ENCODE measurements at regions not wholly inside any gene's neighbourhood (a gene's known extent, or its start where the extent isn't known, plus 50 kb on each side); places are given as distances from the start of the nearest gene placed in this dataset.

DNA sequence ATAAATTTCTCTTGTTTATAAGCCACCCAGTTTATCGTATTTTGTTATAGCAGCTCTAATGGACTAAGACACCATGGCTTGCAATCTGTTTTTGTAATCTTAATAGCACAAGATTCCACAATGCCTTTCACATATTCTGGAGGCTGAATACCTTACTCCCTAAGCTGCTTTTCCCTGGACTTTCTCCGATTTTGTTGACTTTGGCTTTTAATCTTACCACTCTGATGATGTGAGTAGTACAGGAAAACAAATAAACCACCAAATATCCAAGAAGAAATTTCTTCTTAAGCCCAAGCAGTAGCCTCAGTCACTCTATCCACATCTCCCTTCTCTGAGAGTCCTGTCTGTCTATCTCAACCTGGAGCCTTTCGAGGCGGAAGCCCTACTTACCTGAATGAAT lies 838.6 kb downstream of the LTN1 start:
- H3K9me2 ChIP-seq (replicated peaks; ENCODE audit: low read depth, low read length), result no peaks in the 10 kb centered on the region
- H2AFZ ChIP-seq (ENCODE audit: low read length), result no peak overlapping the region
- no peaks in the 10 kb centered on the region for H3K4me1 ChIP-seq (ENCODE audit: insufficient read depth, low read length, poor library complexity, severe bottlenecking)
- H3K27me3 ChIP-seq (ENCODE audit: insufficient read depth, low read length, poor library complexity, severe bottlenecking), result no peaks in the 10 kb centered on the region
- H3K9ac ChIP-seq (ENCODE audit: low read depth, low read length, poor library complexity, severe bottlenecking), result no peak overlapping the region
- no peak overlapping the region for H3K4me2 ChIP-seq (ENCODE audit: low read depth, low read length, poor library complexity, severe bottlenecking)
- no peak overlapping the region for H3K4me3 ChIP-seq (ENCODE audit: low read length, poor library complexity, severe bottlenecking)
- no peaks in the 10 kb centered on the region for H4K20me1 ChIP-seq (ENCODE audit: insufficient read depth, low read length, poor library complexity, severe bottlenecking)
- no peaks in the 10 kb centered on the region; the same call in 1 of the 2 replicates for H3K9me3 ChIP-seq (ENCODE audit: insufficient read depth, low read depth, low read length)
- H3K79me2 ChIP-seq (ENCODE audit: insufficient read depth, low read length), result no peaks in the 10 kb centered on the region
- H3K36me3 ChIP-seq (ENCODE audit: insufficient read depth, low read length), result no peaks in the 10 kb centered on the region
- H3F3A ChIP-seq (ENCODE audit: low read depth), result no peaks in the 10 kb centered on the region
- no peak for TF ChIP-seq EZH2phosphoT487 (IDR thresholded peaks at IDR 0.05; ENCODE audit: borderline replicate concordance)
- TF ChIP-seq, protein P1, sequence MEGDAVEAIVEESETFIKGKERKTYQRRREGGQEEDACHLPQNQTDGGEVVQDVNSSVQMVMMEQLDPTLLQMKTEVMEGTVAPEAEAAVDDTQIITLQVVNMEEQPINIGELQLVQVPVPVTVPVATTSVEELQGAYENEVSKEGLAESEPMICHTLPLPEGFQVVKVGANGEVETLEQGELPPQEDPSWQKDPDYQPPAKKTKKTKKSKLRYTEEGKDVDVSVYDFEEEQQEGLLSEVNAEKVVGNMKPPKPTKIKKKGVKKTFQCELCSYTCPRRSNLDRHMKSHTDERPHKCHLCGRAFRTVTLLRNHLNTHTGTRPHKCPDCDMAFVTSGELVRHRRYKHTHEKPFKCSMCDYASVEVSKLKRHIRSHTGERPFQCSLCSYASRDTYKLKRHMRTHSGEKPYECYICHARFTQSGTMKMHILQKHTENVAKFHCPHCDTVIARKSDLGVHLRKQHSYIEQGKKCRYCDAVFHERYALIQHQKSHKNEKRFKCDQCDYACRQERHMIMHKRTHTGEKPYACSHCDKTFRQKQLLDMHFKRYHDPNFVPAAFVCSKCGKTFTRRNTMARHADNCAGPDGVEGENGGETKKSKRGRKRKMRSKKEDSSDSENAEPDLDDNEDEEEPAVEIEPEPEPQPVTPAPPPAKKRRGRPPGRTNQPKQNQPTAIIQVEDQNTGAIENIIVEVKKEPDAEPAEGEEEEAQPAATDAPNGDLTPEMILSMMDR (conservative IDR thresholded peaks at IDR 0.05; ENCODE audit: low read length), result no peak

DNA sequence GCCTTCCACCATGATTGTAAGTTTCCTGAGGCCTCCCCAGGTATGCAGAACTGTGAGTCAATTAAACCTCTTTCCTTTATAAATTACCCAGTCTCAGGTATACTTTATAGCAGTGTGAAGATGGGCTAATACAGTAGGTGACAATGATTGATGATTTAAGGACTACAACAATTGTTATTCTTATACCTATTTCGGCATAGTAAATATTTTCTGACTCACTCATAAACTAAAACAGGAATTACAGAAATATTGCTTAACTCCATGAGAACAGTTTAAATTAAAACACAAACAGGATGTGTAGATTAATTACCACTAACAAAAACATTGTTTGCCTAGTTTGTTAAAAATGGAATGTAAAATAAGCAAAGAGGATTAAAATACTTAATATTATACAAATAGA lies 839.9 kb downstream of the LTN1 start:
- no peaks in the 10 kb centered on the region for H3K4me1 ChIP-seq (ENCODE audit: insufficient read depth, low read length, poor library complexity, severe bottlenecking)
- no peak overlapping the region for H2AFZ ChIP-seq (ENCODE audit: low read length)
- H3K36me3 ChIP-seq (ENCODE audit: insufficient read depth, low read length), result no peaks in the 10 kb centered on the region
- TF ChIP-seq EZH2phosphoT487 (IDR thresholded peaks at IDR 0.05; ENCODE audit: borderline replicate concordance), result no peak
- TF ChIP-seq, protein P1 (conservative IDR thresholded peaks at IDR 0.05; ENCODE audit: low read length), result no peak
- no peaks in the 10 kb centered on the region for H3K79me2 ChIP-seq (ENCODE audit: insufficient read depth, low read length)
- H3K9ac ChIP-seq (ENCODE audit: low read depth, low read length, poor library complexity, severe bottlenecking), result no peak overlapping the region
- no peaks in the 10 kb centered on the region for H3F3A ChIP-seq (ENCODE audit: low read depth)
- no peaks in the 10 kb centered on the region for H3K9me2 ChIP-seq (replicated peaks; ENCODE audit: low read depth, low read length)
- H3K4me2 ChIP-seq (ENCODE audit: low read depth, low read length, poor library complexity, severe bottlenecking), result no peak overlapping the region
- no peaks in the 10 kb centered on the region for H3K9me3 ChIP-seq (ENCODE audit: insufficient read depth, low read depth, low read length)
- no peak overlapping the region for H3K4me3 ChIP-seq (ENCODE audit: low read length, poor library complexity, severe bottlenecking)
- no peaks in the 10 kb centered on the region for H4K20me1 ChIP-seq (ENCODE audit: insufficient read depth, low read length, poor library complexity, severe bottlenecking)
- H3K27me3 ChIP-seq (ENCODE audit: insufficient read depth, low read length, poor library complexity, severe bottlenecking), result no peaks in the 10 kb centered on the region

DNA sequence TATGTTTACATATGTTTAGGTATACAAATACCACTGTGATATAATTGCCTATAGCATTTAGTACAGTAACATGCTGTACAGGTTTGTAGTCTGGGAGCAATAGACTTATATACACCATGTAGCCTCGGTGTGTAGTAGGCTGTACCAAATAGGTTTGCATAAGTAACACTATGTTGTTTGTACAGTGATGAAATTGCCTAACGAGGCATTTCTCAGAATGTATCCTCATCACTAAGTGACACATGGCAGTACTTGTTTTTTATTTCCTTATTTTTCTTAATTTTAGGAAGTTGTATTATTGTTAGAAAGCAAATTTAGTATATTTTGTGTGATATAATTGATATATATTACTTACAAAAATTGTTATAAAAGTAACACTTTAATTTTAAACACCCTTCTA lies 840.9 kb downstream of the LTN1 start:
- Histone ChIP-seq H3K4me2 (ENCODE audit: low read depth, low read length, poor library complexity, severe bottlenecking) (no peak overlapping the region), H3K79me2 (ENCODE audit: insufficient read depth, low read length) (no peaks in the 10 kb centered on the region), H3F3A (ENCODE audit: low read depth) (no peaks in the 10 kb centered on the region), H3K4me1 (ENCODE audit: insufficient read depth, low read length, poor library complexity, severe bottlenecking) (no peaks in the 10 kb centered on the region), H3K27me3 (ENCODE audit: insufficient read depth, low read length, poor library complexity, severe bottlenecking) (no peaks in the 10 kb centered on the region), H4K20me1 (ENCODE audit: insufficient read depth, low read length, poor library complexity, severe bottlenecking) (no peaks in the 10 kb centered on the region), H2AFZ (ENCODE audit: low read length) (no peak overlapping the region), H3K4me3 (ENCODE audit: low read length, poor library complexity, severe bottlenecking) (no peak overlapping the region), H3K9ac (ENCODE audit: low read depth, low read length, poor library complexity, severe bottlenecking) (no peak overlapping the region), H3K36me3 (ENCODE audit: insufficient read depth, low read length) (no peaks in the 10 kb centered on the region), H3K9me2 (replicated peaks; ENCODE audit: low read depth, low read length) (no peaks in the 10 kb centered on the region), H3K9me3 (ENCODE audit: insufficient read depth, low read depth, low read length) (no peaks in the 10 kb centered on the region)
- TF ChIP-seq EZH2phosphoT487 (IDR thresholded peaks at IDR 0.05; ENCODE audit: borderline replicate concordance), result no peak

DNA sequence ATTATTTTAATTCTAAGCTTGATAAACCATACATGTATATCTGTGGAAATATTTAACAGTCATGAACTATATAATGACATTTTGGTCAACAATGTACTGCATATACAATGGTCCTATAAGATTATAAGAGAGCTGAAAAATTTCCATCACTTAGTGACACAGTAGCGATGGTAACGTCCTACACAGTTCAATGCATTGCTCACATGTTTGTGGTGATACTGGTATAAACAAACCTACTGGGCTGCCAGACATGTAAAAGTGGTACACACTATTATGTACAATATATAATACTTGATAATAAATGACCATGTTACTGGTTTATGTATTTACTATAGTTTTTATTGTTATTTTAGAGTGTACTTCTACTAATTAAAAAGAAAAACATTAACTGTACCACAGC lies 841.9 kb downstream of the LTN1 start:
- no peaks in the 10 kb centered on the region for H3K9me3 ChIP-seq (ENCODE audit: insufficient read depth, low read depth, low read length)
- H3K9me2 ChIP-seq (replicated peaks; ENCODE audit: low read depth, low read length), result no peaks in the 10 kb centered on the region
- H4K20me1 ChIP-seq (ENCODE audit: insufficient read depth, low read length, poor library complexity, severe bottlenecking), result no peaks in the 10 kb centered on the region
- no peak overlapping the region for H3K9ac ChIP-seq (ENCODE audit: low read depth, low read length, poor library complexity, severe bottlenecking)
- TF ChIP-seq EZH2phosphoT487 (IDR thresholded peaks at IDR 0.05; ENCODE audit: borderline replicate concordance), result no peak
- TF ChIP-seq, protein P1 (conservative IDR thresholded peaks at IDR 0.05; ENCODE audit: low read length), result no peak
- H3K4me3 ChIP-seq (ENCODE audit: low read length, poor library complexity, severe bottlenecking), result no peak overlapping the region
- H2AFZ ChIP-seq (ENCODE audit: low read length), result no peak overlapping the region
- H3K27me3 ChIP-seq (ENCODE audit: insufficient read depth, low read length, poor library complexity, severe bottlenecking), result no peaks in the 10 kb centered on the region
- no peaks in the 10 kb centered on the region for H3K4me1 ChIP-seq (ENCODE audit: insufficient read depth, low read length, poor library complexity, severe bottlenecking)
- H3K4me2 ChIP-seq (ENCODE audit: low read depth, low read length, poor library complexity, severe bottlenecking), result no peak overlapping the region
- no peaks in the 10 kb centered on the region for H3F3A ChIP-seq (ENCODE audit: low read depth)
- H3K36me3 ChIP-seq (ENCODE audit: insufficient read depth, low read length), result no peaks in the 10 kb centered on the region
- no peaks in the 10 kb centered on the region for H3K79me2 ChIP-seq (ENCODE audit: insufficient read depth, low read length)

All from Loucy (cell line).